C4-2B (cell line): ENCODE measurements at regions not wholly inside any gene's neighbourhood (a gene's known extent, or its start where the extent isn't known, plus 50 kb on each side); places are given as distances from the start of the nearest gene placed in this dataset.

Source experiments
- H3K27ac ChIP-seq: fragments of 450-650 bp; 2 replicates; pipeline ENCODE4 v1.5.1; 2017
- CTCF ChIP-seq: fragments of 450-650 bp; conservative IDR thresholded peaks from 2 replicates; pipeline ENCODE4 v1.5.1; 2017; ENCODE audit warnings: mild to moderate bottlenecking
- ZFX ChIP-seq: fragments of 450-650 bp; IDR thresholded peaks from 2 replicates; pipeline ENCODE4 v1.6.1; 2017

DNA sequence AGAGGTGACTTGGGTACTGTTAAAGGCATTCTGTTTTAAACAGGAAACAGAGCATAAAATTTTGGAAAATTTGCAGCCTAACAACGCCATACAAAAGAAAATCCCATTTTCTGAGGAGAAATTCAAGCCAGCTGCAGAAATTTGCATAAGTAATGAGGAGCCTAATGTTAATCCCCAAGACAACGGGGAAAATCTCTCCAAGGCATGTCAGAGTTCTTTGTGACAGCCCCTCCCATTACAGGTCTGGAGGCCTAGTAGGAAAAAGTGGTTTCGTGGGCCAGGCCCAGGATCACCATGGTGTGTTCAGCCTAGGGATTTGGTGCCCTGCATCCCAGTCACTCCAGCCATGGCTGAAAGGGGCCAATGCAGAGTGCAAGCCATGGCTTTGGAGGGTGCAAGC lies 1333.1 kb upstream of the TENM4 start:
- TF ChIP-seq ZFX (no peak), CTCF (no peak)
- no peak overlapping the region for H3K27ac ChIP-seq

- TF ChIP-seq ZFX (no peak), CTCF (no peak)
- no peak overlapping the region for H3K27ac ChIP-seq
These were observed 1330.2 kb upstream of the TENM4 start for GRCh38 chr11:80771017-80771416.

DNA sequence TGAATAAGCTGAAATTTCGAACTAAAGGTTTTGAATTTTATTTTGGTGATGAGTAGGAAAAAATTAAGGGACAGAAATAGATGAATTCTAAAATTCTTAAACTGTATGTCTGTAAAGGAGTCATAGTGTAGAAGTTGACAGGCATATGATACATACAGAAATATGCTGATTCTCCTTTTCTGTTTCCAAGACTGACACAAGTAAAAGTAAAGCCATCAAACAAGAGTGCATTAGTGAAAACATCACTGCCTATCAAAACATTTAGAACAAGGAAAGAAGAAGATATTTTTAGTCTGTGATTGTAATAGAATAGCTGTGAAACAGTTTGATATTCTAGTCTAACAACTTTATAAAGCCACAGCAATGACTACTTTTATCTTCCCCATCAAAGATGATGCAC lies 1318.0 kb upstream of the TENM4 start:
- no peak overlapping the region for H3K27ac ChIP-seq
- TF ChIP-seq CTCF: no peak
- no peak for TF ChIP-seq ZFX

GRCh38 chr11:80748207-80748925 lies 1307.5 kb upstream of the TENM4 start:
- TF ChIP-seq CTCF: no peak
- no peak for TF ChIP-seq ZFX
- no peak overlapping the region for H3K27ac ChIP-seq

- TF ChIP-seq CTCF (no peak), ZFX (no peak)
- H3K27ac ChIP-seq: no peak overlapping the region
These were observed 1305.5 kb upstream of the TENM4 start for GRCh38 chr11:80746300-80746699.

DNA sequence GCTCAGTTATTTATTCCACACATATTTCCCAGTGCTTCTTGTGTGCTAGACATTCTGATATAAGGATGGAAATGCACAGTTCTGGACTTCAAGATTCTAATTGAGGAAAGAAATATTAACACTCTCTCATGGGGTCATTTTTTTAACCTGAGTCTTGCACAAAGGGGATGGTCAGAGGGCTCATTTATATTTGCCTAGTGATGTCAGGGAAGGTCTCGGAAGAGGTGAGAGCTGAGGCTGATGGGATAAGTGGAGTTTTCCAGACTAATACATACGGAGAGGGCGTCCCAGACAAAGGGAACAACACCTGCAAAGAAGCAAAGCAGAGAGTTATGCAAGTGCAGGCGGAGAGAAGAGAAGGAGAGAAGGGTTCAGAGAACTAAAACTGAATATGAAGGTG lies 1304.6 kb upstream of the TENM4 start:
- TF ChIP-seq ZFX (no peak), CTCF (no peak)
- no peak overlapping the region for H3K27ac ChIP-seq

DNA sequence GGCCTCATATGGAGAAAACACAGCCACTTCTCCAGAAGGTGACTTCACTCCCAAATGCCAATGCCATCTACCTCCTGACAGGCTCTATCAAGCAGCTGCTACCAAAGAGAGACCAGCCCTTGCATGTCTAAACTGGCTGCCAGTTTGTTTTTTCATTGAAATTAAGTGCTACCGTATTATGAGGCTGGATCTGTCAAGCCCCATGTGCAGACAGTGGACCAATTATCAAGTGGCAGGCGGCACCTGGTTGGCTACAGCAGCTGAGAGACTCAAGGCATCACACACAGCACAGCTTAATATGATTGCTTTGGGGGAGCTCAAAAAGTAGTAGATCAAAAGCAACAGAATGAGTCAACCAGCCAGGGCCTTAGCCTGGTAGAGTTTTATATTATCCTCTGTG lies 1293.0 kb upstream of the TENM4 start:
- no peak overlapping the region for H3K27ac ChIP-seq
- no peak for TF ChIP-seq ZFX
- no peak for TF ChIP-seq CTCF
